H9 (cell line): ENCODE measurements at regions not wholly inside any gene's neighbourhood (a gene's known extent, or its start where the extent isn't known, plus 50 kb on each side); places are given as distances from the start of the nearest gene placed in this dataset.

ENCODE experiments used
- DNase-seq: peaks from one replicate; pipeline ENCODE4 v3.0.0-alpha.2; 2017
- H2AFZ ChIP-seq: one replicate; pipeline ENCODE4 v1.6.1; 2013; ENCODE audit warnings: mild to moderate bottlenecking, low read length, control low read depth, moderate library complexity
- H2AK5ac ChIP-seq: 2 replicates; pipeline ENCODE4 v1.6.1; 2013; ENCODE audit warnings: low read length, control low read depth, mixed read lengths; ENCODE audit not compliant: insufficient read length
- H2BK120ac ChIP-seq: one replicate; pipeline ENCODE4 v1.6.1; 2013; ENCODE audit warnings: low read depth, mild to moderate bottlenecking, low read length, control low read depth, inconsistent platforms; ENCODE audit not compliant: poor library complexity, severe bottlenecking
- H2BK12ac ChIP-seq: 2 replicates; pipeline ENCODE4 v1.6.1; 2013; ENCODE audit warnings: low read length, control low read depth, mixed read lengths, low read depth; ENCODE audit not compliant: insufficient read length
- H2BK15ac ChIP-seq: 2 replicates; pipeline ENCODE4 v1.6.1; 2013; ENCODE audit warnings: low read depth, low read length, control low read depth
- H2BK20ac ChIP-seq: one replicate; pipeline ENCODE4 v1.6.1; 2013; ENCODE audit warnings: low read depth, mild to moderate bottlenecking, low read length, control low read depth, inconsistent platforms; ENCODE audit not compliant: poor library complexity, severe bottlenecking
- H2BK5ac ChIP-seq: 2 replicates; pipeline ENCODE4 v1.6.1; 2013; ENCODE audit warnings: low read length, control low read depth, mixed read lengths; ENCODE audit not compliant: insufficient read length
- H3K14ac ChIP-seq: 2 replicates; pipeline ENCODE4 v1.6.1; 2013; ENCODE audit warnings: low read length, control low read depth; ENCODE audit not compliant: insufficient read depth
- H3K18ac ChIP-seq: 2 replicates; pipeline ENCODE4 v1.6.1; 2013; ENCODE audit warnings: low read depth, mild to moderate bottlenecking, mixed read lengths, low read length, control low read depth; ENCODE audit not compliant: insufficient read length
- H3K23ac ChIP-seq: 2 replicates; pipeline ENCODE4 v1.6.1; 2013; ENCODE audit warnings: low read length, control low read depth, mixed read lengths, low read depth; ENCODE audit not compliant: insufficient read length
- H3K23me2 ChIP-seq: 2 replicates; pipeline ENCODE4 v1.6.1; 2013; ENCODE audit warnings: low read depth, mild to moderate bottlenecking, mixed read lengths, low read length, control low read depth; ENCODE audit not compliant: insufficient read length, poor library complexity, severe bottlenecking
- H3K27ac ChIP-seq: 2 replicates; pipeline ENCODE4 v1.5.1; 2013; ENCODE audit warnings: low read length, control low read depth, mixed read lengths, low read depth; ENCODE audit not compliant: insufficient read length
- H3K27me3 ChIP-seq: 2 replicates; pipeline ENCODE4 v1.6.1; 2013; ENCODE audit warnings: low read length, control low read depth, inconsistent platforms; ENCODE audit not compliant: insufficient read depth
- H3K4ac ChIP-seq: 2 replicates; pipeline ENCODE4 v1.6.1; 2013; ENCODE audit warnings: low read depth, mild to moderate bottlenecking, control low read depth, inconsistent platforms, low read length, moderate library complexity
- H3K4me1 ChIP-seq: 2 replicates; pipeline ENCODE4 v1.6.1; 2013; ENCODE audit warnings: low read length, control low read depth, inconsistent platforms; ENCODE audit not compliant: insufficient read depth
- H3K4me2 ChIP-seq: 2 replicates; pipeline ENCODE4 v1.6.1; 2013; ENCODE audit warnings: low read length, control low read depth, mixed read lengths; ENCODE audit not compliant: insufficient read length, insufficient read depth
- H3K56ac ChIP-seq: 2 replicates; pipeline ENCODE4 v1.6.1; 2013; ENCODE audit warnings: low read depth, mild to moderate bottlenecking, mixed read lengths, low read length, control low read depth; ENCODE audit not compliant: insufficient read length
- H3K79me1 ChIP-seq: 2 replicates; pipeline ENCODE4 v1.6.1; 2013; ENCODE audit warnings: low read depth, mild to moderate bottlenecking, moderate library complexity, low read length, control low read depth, inconsistent platforms; ENCODE audit not compliant: insufficient read depth, poor library complexity, severe bottlenecking
- H3K79me2 ChIP-seq: 2 replicates; pipeline ENCODE4 v1.6.1; 2013; ENCODE audit warnings: low read length, control low read depth, inconsistent platforms; ENCODE audit not compliant: insufficient read depth
- H3K9ac ChIP-seq: 2 replicates; pipeline ENCODE4 v1.6.1; 2013; ENCODE audit warnings: low read length, control low read depth, mixed read lengths; ENCODE audit not compliant: insufficient read length; ENCODE audit errors: extremely low read depth
- H3K9me3 ChIP-seq: one replicate; pipeline ENCODE4 v1.6.1; 2013; ENCODE audit warnings: low read depth, low read length, inconsistent platforms; ENCODE audit not compliant: control insufficient read depth
- H3T11ph ChIP-seq: one replicate; pipeline ENCODE4 v1.6.1; 2013; ENCODE audit warnings: mild to moderate bottlenecking, low read length, control low read depth, inconsistent platforms
- H4K20me1 ChIP-seq: one replicate; pipeline ENCODE4 v1.6.1; 2013; ENCODE audit not compliant: control insufficient read depth, insufficient read length, insufficient read depth
- H4K5ac ChIP-seq: 2 replicates; pipeline ENCODE4 v1.6.1; 2013; ENCODE audit warnings: low read depth, mild to moderate bottlenecking, mixed read lengths, low read length, control low read depth; ENCODE audit not compliant: insufficient read length
- H4K8ac ChIP-seq: replicated peaks from 2 replicates; pipeline ENCODE4 v1.6.1; 2013; ENCODE audit warnings: low read length, control low read depth, mixed read lengths, low read depth; ENCODE audit not compliant: insufficient read length
- H4K91ac ChIP-seq: 2 replicates; pipeline ENCODE4 v1.6.1; 2013; ENCODE audit warnings: low read depth, mild to moderate bottlenecking, moderate library complexity, mixed read lengths, low read length, control low read depth; ENCODE audit not compliant: insufficient read length
- H3K27ac Mint-ChIP-seq, 3 experiments: 2 replicates in 2 of 3; 3 replicates in 1 of 3; pipeline ENCODE4 v1.8.0; 2020 to 2021; ENCODE audit warnings: mixed read lengths in 3 of 3, mild to moderate bottlenecking in 1 of 3, moderate library complexity in 1 of 3
- H3K27me3 Mint-ChIP-seq: 2 replicates; pipeline ENCODE4 v1.8.0; 2021; ENCODE audit warnings: low read depth, mild to moderate bottlenecking, moderate library complexity, mixed read lengths
- H3K36me3 Mint-ChIP-seq, 3 experiments: 2 replicates in 2 of 3; 3 replicates in 1 of 3; pipeline ENCODE4 v1.8.0; 2020 to 2021; ENCODE audit warnings: low read depth in 3 of 3, mixed read lengths in 3 of 3; ENCODE audit not compliant: insufficient read depth in 1 of 3
- H3K4me1 Mint-ChIP-seq, 2 experiments: 2 replicates each; pipeline ENCODE4 v1.8.0; 2020; ENCODE audit warnings: mixed read lengths in 2 of 2
- H3K4me3 Mint-ChIP-seq, 2 experiments: 2 replicates in 1 of 2; 3 replicates in 1 of 2; pipeline ENCODE4 v1.8.0; 2020 to 2021; ENCODE audit warnings: mild to moderate bottlenecking in 2 of 2, mixed read lengths in 2 of 2, moderate library complexity in 1 of 2
- H3K9me3 Mint-ChIP-seq, 2 experiments: 2 replicates in 1 of 2; 3 replicates in 1 of 2; pipeline ENCODE4 v1.8.0; 2020; ENCODE audit warnings: mild to moderate bottlenecking in 2 of 2, mixed read lengths in 2 of 2, moderate library complexity in 1 of 2
- WGBS: extraction: QIAGEN DNeasy Blood & Tissue Kit; methylation state at CpG from one replicate; pipeline ENCODE4 v1.1.7; 2013; ENCODE audit warnings: missing lambda C conversion rate, low lambda C conversion rate, mixed read lengths; ENCODE audit not compliant: insufficient read length; ENCODE audit errors: extremely low coverage; 5-methylcytosine and 5-hydroxymethylcytosine counted together
- TF ChIP-seq, protein P1 (sequence below): fragments of 200-600 bp; sonication (generic); conservative IDR thresholded peaks from 3 replicates; pipeline ENCODE4 v1.8.0; 2021; ENCODE audit warnings: antibody characterized with exemption, mild to moderate bottlenecking

DNA sequence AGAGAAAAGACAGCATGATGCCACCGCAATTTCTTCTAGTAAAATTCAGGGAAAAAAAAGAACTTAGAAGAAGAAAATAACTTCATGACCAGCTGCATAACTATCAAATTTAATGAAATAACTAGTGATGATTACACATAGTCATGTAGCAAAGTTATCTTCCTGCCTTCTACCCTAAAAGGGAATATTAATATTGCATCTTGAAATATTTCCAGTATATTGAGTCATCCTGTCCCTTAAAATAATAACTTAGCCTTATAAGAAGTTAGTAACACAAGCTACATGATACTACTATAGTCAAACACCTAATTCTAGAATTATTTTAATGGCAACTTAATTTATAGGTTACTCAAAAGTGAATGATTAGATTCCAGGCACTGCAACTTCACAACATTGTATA is 289.2 kb downstream of the KLF12 start:
- Histone ChIP-seq H4K5ac (no peak overlapping the region), H3K14ac (no peak overlapping the region), H3K4me1 (peaks cover 4% of the 10 kb centered on the region; the same call in 1 of the 2 replicates), H3K4me2 (no peak overlapping the region), H3K23ac (no peak overlapping the region), H2BK20ac (no peak overlapping the region), H4K91ac (no peak overlapping the region), H4K20me1 (no peaks in the 10 kb centered on the region), H3K56ac (no peak overlapping the region), H2BK120ac (no peak overlapping the region), H2AFZ (no peak overlapping the region), H2BK5ac (no peak overlapping the region), H3K79me2 (no peaks in the 10 kb centered on the region), H4K8ac (no peak overlapping the region), H3K27me3 (no peaks in the 10 kb centered on the region), H3K27ac (no peak overlapping the region), H3K18ac (no peak overlapping the region), H2AK5ac (no peak overlapping the region), H2BK15ac (no peak overlapping the region), H2BK12ac (no peak overlapping the region), H3T11ph (no peak overlapping the region), H3K4ac (no peak overlapping the region), H3K23me2 (no peaks in the 10 kb centered on the region), H3K79me1 (no peaks in the 10 kb centered on the region), H3K9ac (no peak overlapping the region), H3K9me3 (no peaks in the 10 kb centered on the region)
- peaks cover 20 to 23% of the 10 kb centered on the region in 2 experiments for H3K4me1 Mint-ChIP-seq
- DNase-seq: no peak
- TF ChIP-seq, protein P1, sequence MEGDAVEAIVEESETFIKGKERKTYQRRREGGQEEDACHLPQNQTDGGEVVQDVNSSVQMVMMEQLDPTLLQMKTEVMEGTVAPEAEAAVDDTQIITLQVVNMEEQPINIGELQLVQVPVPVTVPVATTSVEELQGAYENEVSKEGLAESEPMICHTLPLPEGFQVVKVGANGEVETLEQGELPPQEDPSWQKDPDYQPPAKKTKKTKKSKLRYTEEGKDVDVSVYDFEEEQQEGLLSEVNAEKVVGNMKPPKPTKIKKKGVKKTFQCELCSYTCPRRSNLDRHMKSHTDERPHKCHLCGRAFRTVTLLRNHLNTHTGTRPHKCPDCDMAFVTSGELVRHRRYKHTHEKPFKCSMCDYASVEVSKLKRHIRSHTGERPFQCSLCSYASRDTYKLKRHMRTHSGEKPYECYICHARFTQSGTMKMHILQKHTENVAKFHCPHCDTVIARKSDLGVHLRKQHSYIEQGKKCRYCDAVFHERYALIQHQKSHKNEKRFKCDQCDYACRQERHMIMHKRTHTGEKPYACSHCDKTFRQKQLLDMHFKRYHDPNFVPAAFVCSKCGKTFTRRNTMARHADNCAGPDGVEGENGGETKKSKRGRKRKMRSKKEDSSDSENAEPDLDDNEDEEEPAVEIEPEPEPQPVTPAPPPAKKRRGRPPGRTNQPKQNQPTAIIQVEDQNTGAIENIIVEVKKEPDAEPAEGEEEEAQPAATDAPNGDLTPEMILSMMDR: no peak
- no peaks in the 10 kb centered on the region for H3K36me3 Mint-ChIP-seq
- H3K9me3 Mint-ChIP-seq: no peaks in the 10 kb centered on the region
- no peak overlapping the region for H3K27ac Mint-ChIP-seq
- WGBS: no CpG with 5 or more reads among the region's 1 CpG
- H3K27me3 Mint-ChIP-seq: no peaks in the 10 kb centered on the region
- H3K4me3 Mint-ChIP-seq: no peak overlapping the region
